Progenitor cell of endocrine pancreas (in vitro differentiated cells): ENCODE measurements at regions not wholly inside any gene's neighbourhood (a gene's known extent, or its start where the extent isn't known, plus 50 kb on each side); places are given as distances from the start of the nearest gene placed in this dataset.

Experiments used
- DNase-seq: peaks from one replicate; pipeline ENCODE4 v3.0.0; 2021; ENCODE audit warnings: low spot score; ENCODE audit not compliant: unreplicated experiment
- H3K27ac Mint-ChIP-seq: 2 replicates; pipeline ENCODE4 v1.8.0; 2021; ENCODE audit warnings: mild to moderate bottlenecking, moderate library complexity, mixed read lengths
- H3K27me3 Mint-ChIP-seq: 2 replicates; pipeline ENCODE4 v1.8.0; 2021; ENCODE audit warnings: mixed read lengths
- H3K36me3 Mint-ChIP-seq: 2 replicates; pipeline ENCODE4 v1.8.0; 2022; ENCODE audit warnings: mixed read lengths; ENCODE audit not compliant: insufficient read depth
- H3K4me1 Mint-ChIP-seq: 2 replicates; pipeline ENCODE4 v1.8.0; 2021; ENCODE audit warnings: low read depth, mixed read lengths
- H3K4me3 Mint-ChIP-seq: 2 replicates; pipeline ENCODE4 v1.8.0; 2021; ENCODE audit warnings: low read depth, mild to moderate bottlenecking, moderate library complexity, mixed read lengths
- H3K9me3 Mint-ChIP-seq: 2 replicates; pipeline ENCODE4 v1.8.0; 2021; ENCODE audit warnings: low read depth, mixed read lengths
- TF ChIP-seq, protein P1 (sequence below): fragments of 200-600 bp; sonication (generic); IDR thresholded peaks from one replicate; pipeline ENCODE4 v1.5.0; 2021; ENCODE audit warnings: antibody characterized with exemption, mild to moderate bottlenecking; ENCODE audit not compliant: unreplicated experiment

DNA sequence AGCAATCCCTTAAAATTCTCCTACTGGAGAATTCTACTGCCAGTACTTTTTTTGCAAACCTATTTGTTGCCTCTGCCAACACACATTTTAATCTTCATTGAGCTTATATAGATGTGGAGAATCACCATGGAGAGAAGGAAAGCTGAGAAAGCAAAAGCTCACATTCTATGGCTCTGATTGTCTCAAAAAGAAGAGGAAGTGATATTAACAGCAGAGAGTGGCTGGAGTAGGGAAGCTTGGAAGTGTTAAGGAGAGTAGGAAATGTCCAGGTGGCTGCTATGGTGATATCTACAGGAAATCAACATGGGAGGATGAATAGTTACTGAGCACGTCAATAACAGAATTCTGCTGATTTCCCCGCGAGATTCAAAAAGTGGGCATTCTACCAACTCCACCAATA is 78.8 kb upstream of the TDRD3 start:
- no peak for DNase-seq
- H3K36me3 Mint-ChIP-seq, result no peaks in the 10 kb centered on the region
- no peaks in the 10 kb centered on the region for H3K27me3 Mint-ChIP-seq
- no peak overlapping the region for H3K27ac Mint-ChIP-seq
- H3K9me3 Mint-ChIP-seq, result peaks cover 4% of the 10 kb centered on the region
- TF ChIP-seq, protein P1, sequence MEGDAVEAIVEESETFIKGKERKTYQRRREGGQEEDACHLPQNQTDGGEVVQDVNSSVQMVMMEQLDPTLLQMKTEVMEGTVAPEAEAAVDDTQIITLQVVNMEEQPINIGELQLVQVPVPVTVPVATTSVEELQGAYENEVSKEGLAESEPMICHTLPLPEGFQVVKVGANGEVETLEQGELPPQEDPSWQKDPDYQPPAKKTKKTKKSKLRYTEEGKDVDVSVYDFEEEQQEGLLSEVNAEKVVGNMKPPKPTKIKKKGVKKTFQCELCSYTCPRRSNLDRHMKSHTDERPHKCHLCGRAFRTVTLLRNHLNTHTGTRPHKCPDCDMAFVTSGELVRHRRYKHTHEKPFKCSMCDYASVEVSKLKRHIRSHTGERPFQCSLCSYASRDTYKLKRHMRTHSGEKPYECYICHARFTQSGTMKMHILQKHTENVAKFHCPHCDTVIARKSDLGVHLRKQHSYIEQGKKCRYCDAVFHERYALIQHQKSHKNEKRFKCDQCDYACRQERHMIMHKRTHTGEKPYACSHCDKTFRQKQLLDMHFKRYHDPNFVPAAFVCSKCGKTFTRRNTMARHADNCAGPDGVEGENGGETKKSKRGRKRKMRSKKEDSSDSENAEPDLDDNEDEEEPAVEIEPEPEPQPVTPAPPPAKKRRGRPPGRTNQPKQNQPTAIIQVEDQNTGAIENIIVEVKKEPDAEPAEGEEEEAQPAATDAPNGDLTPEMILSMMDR, result no peak
- H3K4me1 Mint-ChIP-seq, result no peaks in the 10 kb centered on the region
- H3K4me3 Mint-ChIP-seq, result no peak overlapping the region

DNA sequence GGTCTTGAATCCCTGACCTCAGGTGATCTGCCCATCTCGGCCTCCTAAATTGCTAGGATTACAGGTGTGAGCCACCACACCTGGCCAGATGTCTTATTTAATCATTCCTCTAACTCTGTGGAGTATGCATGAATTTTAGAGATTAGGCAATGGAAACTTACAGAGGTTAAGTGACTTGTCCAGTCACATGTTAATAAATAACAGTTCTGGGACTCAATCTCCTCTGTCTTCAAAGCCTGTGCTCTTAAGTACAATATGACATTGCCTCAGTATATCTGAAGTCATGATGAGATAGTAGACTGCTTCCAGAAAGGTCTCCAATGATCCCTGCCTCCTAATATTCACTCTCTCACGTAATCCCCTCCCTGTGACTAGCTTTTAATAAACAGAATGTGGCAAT is 72.9 kb upstream of the TDRD3 start:
- Mint-ChIP-seq H3K9me3 (peaks cover 9% of the 10 kb centered on the region), H3K4me1 (peaks cover 5% of the 10 kb centered on the region), H3K36me3 (no peaks in the 10 kb centered on the region), H3K27me3 (no peaks in the 10 kb centered on the region), H3K4me3 (no peak overlapping the region), H3K27ac (no peak overlapping the region)
- no peak for DNase-seq
- TF ChIP-seq, protein P1, result no peak

DNA sequence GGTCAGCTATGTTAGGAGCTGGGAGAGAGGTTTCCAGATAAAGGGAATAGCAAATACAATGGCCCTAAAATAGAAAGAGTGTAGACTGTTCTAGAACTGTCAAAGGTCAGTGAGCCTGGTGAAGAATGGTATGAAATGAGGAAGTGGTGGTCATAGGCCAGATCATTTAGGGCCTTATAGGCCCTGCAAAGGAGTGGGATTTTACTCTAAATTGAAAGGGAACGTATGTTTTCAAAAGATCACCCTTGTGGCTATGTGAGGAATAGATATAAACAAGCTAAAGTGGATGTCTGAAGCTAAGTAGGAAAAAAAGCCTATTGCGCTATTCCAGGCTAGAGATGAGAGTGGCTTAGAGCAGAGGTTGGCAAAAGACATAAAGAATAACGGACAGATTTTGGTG is 70.7 kb upstream of the TDRD3 start:
- DNase-seq, result no peak
- Mint-ChIP-seq H3K4me1 (peaks cover 6% of the 10 kb centered on the region), H3K27ac (no peak overlapping the region), H3K9me3 (peaks cover 7% of the 10 kb centered on the region), H3K27me3 (peaks cover 1% of the 10 kb centered on the region), H3K36me3 (no peaks in the 10 kb centered on the region), H3K4me3 (no peak overlapping the region)
- TF ChIP-seq, protein P1, result no peak

DNA sequence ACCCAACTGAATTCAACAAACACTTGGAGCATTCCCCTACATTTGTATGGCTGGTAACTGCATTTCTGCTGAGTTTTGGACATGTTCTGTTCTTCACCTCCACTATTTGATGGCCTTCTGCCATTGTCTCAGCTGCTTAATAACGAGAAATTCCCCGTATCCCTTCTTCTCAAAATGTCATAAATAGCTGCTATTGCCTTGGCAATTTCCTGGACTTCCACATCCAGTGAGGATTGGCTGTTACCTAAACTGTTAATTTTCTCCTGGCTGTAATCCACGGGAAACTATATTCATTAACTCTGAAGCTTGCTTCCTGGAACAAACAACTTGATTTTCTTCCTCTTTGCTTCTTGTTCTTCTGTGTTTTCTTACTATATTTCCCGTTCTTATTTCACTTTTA is 69.5 kb upstream of the TDRD3 start:
- Mint-ChIP-seq H3K27me3 (peaks cover 2% of the 10 kb centered on the region), H3K4me3 (no peak overlapping the region), H3K4me1 (peaks cover 14% of the 10 kb centered on the region), H3K27ac (no peak overlapping the region), H3K9me3 (peaks cover 5% of the 10 kb centered on the region), H3K36me3 (no peaks in the 10 kb centered on the region)
- no peak for DNase-seq
- TF ChIP-seq, protein P1, result no peak

DNA sequence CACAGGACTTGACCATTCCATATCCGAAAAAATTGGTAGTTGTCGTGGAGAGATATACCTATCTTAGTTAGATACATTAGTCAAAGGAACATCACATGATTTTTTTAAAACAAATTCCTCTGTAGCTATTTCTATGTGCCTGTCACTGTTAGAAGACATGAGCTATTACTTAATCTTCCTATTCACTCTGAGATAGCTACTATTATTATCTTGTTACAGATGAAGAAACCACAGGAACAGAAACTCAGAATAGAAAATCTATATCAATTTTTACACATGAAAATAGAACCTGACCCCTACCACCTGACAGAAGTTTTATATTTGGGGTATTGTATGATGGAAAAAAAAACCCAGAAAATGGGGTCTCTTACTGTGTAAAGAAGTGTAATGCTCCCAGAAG is 68.9 kb upstream of the TDRD3 start:
- TF ChIP-seq, protein P1, result no peak
- H3K27me3 Mint-ChIP-seq, result peaks cover 2% of the 10 kb centered on the region
- no peak overlapping the region for H3K4me3 Mint-ChIP-seq
- no peak for DNase-seq
- peaks cover 14% of the 10 kb centered on the region for H3K4me1 Mint-ChIP-seq
- no peaks in the 10 kb centered on the region for H3K36me3 Mint-ChIP-seq
- H3K27ac Mint-ChIP-seq, result no peak overlapping the region
- H3K9me3 Mint-ChIP-seq, result peaks cover 6% of the 10 kb centered on the region
